Dedifferentiated amniotic fluid mesenchymal stem cell (primary cell): ENCODE measurements at regions not wholly inside any gene's neighbourhood (a gene's known extent, or its start where the extent isn't known, plus 50 kb on each side); places are given as distances from the start of the nearest gene placed in this dataset.

Experiments
- DNase-seq: peaks from one replicate; pipeline ENCODE4 v3.0.0-alpha.2; 2016; ENCODE audit errors: extremely low spot score

DNA sequence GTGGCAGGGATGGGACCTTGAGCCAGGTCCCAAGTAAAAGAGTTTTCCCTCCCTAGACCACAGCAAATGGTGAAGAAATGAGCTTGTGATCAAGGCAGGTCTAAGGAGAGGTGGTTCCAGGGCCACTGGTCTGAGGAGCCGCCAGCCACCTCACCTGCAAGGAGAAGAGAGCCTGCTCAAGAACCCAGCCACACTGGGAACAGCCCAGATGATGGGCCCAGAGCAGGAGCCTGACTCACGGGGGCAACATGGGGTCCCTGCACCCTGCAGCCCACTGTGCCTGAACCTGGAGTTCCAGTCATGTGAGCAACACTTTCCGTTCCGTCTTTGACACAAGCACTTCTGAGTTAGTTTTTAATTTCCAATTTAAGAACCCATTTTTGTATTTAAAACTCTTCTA is 204.5 kb upstream of the CDH4 start:
- no peak for DNase-seq

DNA sequence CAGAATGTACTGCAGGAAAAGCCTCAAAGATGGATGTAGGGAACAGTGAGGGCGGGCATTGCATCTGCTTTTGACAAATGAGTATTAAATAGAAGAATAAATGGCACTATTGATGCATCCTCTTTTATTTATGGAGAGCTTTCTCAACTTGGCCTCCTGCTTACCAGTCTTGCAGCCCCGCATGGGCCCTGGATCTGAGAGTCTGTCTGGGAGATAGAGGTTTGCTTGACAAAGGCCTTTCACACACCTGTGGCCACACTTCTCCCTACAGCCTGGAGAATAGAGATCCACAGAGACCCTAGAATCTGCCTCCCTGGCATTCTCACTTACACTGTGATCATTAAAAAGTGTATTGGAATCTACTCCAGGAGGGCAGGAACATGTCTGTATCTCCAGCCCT is 203.8 kb upstream of the CDH4 start:
- DNase-seq: no peak

- DNase-seq: no peak
These were observed 202.4 kb upstream of the CDH4 start for GRCh38 chr20:61049684-61050083.

DNA sequence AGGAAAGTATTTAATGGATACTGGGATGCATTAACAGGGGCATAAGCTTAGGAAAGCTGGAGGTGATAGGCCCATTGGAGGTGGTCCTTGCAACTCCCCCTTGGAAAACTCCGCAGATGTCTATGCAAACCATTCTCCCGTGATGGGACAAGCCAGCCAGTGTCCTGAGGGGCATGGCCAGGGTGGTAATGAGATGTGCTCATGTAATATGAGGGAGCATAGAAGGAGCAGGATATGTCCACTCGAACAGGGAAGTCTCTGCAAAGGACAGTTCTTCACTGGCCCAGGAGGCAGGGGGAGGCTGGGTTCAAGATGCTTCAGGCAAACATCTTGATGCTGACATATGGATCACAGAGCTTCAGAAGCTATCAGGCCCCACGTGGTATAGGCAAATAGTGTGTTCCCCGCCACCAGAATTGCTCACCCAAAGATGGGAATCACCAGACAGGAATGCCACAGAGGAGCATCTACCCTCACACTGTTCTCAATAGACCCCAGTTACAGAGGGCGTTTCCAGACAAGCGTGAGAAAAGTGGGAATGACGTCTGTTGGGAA is 201.6 kb upstream of the CDH4 start:
- no peak for DNase-seq

GRCh38 chr20:61052195-61052750 is 199.8 kb upstream of the CDH4 start:
- no peak for DNase-seq

- no peak for DNase-seq
These were observed 199.2 kb upstream of the CDH4 start for GRCh38 chr20:61052776-61053442.

- no peak for DNase-seq
These were observed 198.6 kb upstream of the CDH4 start for GRCh38 chr20:61053487-61053886.

- no peak for DNase-seq
These were observed 198.2 kb upstream of the CDH4 start for GRCh38 chr20:61053889-61054288.

- no peak for DNase-seq
These were observed 197.7 kb upstream of the CDH4 start for GRCh38 chr20:61054411-61054810.

GRCh38 chr20:61055180-61056010 is 196.7 kb upstream of the CDH4 start:
- DNase-seq: no peak

DNA sequence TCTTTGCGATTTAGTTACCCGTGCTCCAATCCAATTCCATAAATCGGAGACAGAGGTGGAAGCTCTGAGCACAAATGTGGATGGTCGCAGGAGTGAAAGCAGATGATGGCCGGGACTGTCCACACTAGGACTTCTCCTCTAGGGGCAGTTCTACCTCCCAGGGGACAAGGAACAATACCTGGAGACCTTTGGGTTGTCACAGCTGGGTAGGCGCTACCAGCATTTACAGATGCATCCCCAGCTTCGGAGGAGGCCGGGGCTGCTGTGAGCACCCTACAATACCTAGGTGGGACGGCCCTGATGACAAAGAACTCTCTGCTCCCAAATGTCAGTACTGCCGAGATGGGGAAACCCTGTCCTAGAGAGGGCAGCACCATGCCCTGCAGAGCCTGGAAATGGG is 195.9 kb upstream of the CDH4 start:
- no peak for DNase-seq

DNA sequence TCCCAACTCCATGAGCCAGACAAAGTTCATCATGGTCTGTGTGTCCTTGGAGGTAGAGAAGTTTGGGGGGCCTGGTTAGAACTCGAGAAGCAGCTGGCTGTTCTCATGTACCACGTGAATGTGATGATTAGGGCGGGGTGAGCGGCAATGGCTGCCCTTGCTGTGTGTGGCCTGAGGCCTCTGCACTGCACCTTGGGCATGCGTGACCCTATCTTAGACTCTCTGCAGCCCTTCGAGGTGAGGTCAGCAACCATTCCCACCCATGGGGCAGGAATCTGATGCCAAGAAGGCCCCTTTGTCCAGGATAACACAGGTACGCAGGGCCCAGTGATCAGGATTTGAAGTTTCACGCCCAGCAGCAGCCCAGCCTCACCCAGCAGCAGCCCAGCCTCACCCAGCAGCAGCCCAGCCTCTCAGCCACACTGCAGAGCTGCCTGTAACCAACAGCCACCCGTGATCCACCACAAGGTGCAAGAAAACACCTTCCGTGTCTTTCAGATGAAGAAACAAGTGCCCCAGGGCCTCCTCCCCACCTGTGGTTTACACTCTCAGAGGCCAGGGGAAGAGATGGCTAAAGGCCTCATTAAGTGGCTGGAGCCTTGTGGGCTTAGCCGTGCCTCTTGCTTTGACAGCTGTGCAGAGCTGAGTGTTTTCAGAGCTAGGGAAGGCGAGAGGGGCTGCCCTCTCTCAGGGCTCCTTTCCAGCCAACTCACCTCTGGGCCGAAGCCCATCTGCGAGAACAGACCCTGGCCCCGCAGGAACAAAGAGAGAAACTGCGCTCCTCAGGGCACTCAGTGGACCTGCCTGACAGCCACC is 195.2 kb upstream of the CDH4 start:
- DNase-seq: no peak

DNA sequence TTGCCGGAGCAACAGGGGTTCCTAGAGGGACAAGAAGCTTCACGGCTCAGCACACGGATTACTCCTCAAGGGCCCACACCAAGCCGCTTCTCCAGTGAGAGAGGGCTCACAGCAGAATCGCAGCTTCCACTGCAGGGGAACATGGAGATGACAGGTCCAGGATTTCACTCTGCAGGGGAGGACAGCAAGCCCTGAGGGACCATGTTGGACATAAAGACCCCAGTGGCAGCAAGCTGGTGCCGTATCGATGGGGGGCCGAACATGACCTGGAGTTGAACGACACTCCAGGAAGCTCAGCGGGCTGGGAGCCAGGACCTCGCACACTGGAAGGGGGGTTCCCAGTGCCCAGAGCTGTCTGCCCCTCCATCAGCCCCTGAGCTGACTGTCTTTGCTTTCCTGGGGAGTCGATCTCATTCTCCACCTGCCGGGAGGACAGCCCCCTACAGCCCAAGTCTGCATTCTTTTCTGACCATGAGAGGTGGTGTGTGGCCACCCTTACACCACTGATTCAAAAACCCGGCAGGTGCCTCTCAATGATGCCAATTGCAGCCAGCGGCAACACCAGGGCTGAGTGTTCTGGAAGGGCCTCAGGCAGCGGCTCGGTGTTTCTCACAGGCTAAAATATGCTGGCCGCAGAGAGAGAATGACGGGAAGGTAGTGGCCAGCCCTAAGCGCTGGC is 194.5 kb upstream of the CDH4 start:
- no peak for DNase-seq

- DNase-seq: no peak
These were observed 190.1 kb upstream of the CDH4 start for GRCh38 chr20:61061981-61062380.

DNA sequence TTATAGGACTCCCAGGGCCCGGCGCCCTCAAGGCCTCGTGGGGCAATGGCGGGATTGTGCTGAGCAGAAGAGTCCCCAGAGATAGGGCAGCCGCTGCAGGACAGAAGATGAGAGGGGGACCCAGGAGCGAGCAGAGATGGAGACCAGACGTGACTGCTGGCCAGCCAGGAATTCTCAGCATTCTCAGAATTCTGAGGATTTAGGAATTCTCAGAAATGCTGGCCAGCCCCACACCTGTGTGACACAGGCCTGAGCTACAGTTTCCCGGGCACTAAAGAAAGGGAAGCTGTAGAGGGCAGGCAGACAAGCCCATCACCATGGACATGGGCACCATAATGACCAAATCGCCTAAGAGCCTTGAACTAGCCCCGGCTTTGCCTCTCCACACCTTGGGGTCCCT is 186.2 kb upstream of the CDH4 start:
- no peak for DNase-seq

- DNase-seq: no peak
These were observed 185.5 kb upstream of the CDH4 start for GRCh38 chr20:61066526-61066925.

GRCh38 chr20:61067221-61067620 is 184.8 kb upstream of the CDH4 start:
- DNase-seq: no peak

- DNase-seq: no peak
These were observed 179.7 kb upstream of the CDH4 start for GRCh38 chr20:61072398-61072797.

GRCh38 chr20:61073376-61073775 is 178.7 kb upstream of the CDH4 start:
- no peak for DNase-seq

- no peak for DNase-seq
These were observed 169.3 kb upstream of the CDH4 start for GRCh38 chr20:61082720-61083119.

DNA sequence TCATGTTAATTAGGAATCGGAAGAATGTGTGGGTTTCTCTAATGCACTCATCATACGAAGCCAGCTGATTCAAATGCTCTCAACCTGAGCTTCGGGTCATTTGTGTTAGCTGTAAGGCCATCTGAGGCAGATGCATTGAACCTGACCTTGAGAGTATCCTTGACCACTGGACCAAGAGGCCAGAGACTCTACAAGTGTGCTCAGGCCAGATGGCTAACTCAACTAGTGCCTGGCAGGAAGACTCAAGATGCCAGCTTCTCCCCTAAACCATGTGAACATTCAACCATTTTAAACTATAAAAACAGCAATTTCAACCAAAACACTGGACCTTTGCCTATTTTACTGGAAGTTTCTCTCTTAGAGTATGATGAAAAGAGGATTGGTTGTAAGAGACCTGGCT is 168.6 kb upstream of the CDH4 start:
- no peak for DNase-seq
